ENCODE measurements at regions not wholly inside any gene's neighbourhood (a gene's known extent, or its start where the extent isn't known, plus 50 kb on each side); places are given as distances from the start of the nearest gene placed in this dataset.

GRCh38 chr13:84029396-84029795 is 147.1 kb upstream of the SLITRK1 start:
- Histone ChIP-seq H3K9me1 (ENCODE audit: insufficient read depth, low read length) (no peaks in the 10 kb centered on the region), H3K4me2 (ENCODE audit: low read depth, low read length) (no peak overlapping the region), H3K36me3 (ENCODE audit: control insufficient read depth, insufficient read depth, low read length) (no peaks in the 10 kb centered on the region), H2BK15ac (ENCODE audit: low read depth, low read length) (no peak overlapping the region), H3K4ac (ENCODE audit: low read depth, low read length) (no peak overlapping the region), H4K5ac (ENCODE audit: low read depth, low read length) (no peak overlapping the region), H3K18ac (ENCODE audit: low read depth, low read length) (no peak overlapping the region), H3K79me1 (ENCODE audit: low read depth in 1 of 2, low read length in 2 of 2) (no peaks in the 10 kb centered on the region), H3K9me3 (ENCODE audit: control insufficient read depth, insufficient read depth, low read length) (no peaks in the 10 kb centered on the region), H4K20me1 (ENCODE audit: insufficient read depth, low read length) (no peaks in the 10 kb centered on the region), H3K23ac (ENCODE audit: low read depth, low read length) (no peak overlapping the region), H2AFZ (replicated peaks; ENCODE audit: low read length, poor library complexity) (no peak overlapping the region), H3K27ac (ENCODE audit: insufficient read depth, low read length) (no peak overlapping the region), H4K8ac (ENCODE audit: low read depth in 2 of 2, low read length in 2 of 2) (no peak overlapping the region), H2BK20ac (ENCODE audit: low read depth, low read length) (no peak overlapping the region), H2AK9ac (replicated peaks; ENCODE audit: low read depth, low read length, poor library complexity) (no peak overlapping the region), H3K9ac (ENCODE audit: low read depth, low read length) (no peak overlapping the region), H3K27me3 (ENCODE audit: control insufficient read depth, insufficient read depth, low read length) (no peaks in the 10 kb centered on the region), H3K56ac (ENCODE audit: extremely low read depth, insufficient read depth, low read length) (no peak overlapping the region), H2BK120ac (ENCODE audit: low read depth, low read length) (no peak overlapping the region), H4K91ac (ENCODE audit: insufficient read depth, low read depth, low read length) (no peak overlapping the region), H2BK5ac (ENCODE audit: low read depth, low read length, poor library complexity, severe bottlenecking) (no peak overlapping the region), H3K4me1 (ENCODE audit: control insufficient read depth, insufficient read depth, low read length) (no peaks in the 10 kb centered on the region), H3K14ac (replicated peaks; ENCODE audit: low read depth, low read length) (no peak overlapping the region), H2AK5ac (ENCODE audit: low read depth, low read length) (no peak overlapping the region), H3K4me3 (ENCODE audit: insufficient read depth, low read depth, low read length) (no peak overlapping the region)
- ChIA-PET CTCF (no interaction called here), POLR2A (ENCODE audit: unreplicated experiment) (no interaction called here)
- WGBS, 2 experiments (ENCODE audit: extremely low coverage in 2 of 2, insufficient read length in 1 of 2), result no CpG with 5 or more reads among the region's 4 CpGs
- DNase-seq (no peak), ATAC-seq (ENCODE audit: low read depth) (no peak)
- BruUV-seq (replicated peaks), result no TSS peak
- intact Hi-C loops (cut with micrococcal nuclease) (no loop called here), in situ Hi-C loops (cut with MboI; ENCODE audit: low sequenced_read_pairs) (no loop called here), dilution Hi-C loops (cut with HindIII; ENCODE audit: low sequenced_read_pairs, unreplicated experiment) (no loop called here)
- no peak for TF ChIP-seq NFE2L2 (IDR thresholded peaks at IDR 0.05; ENCODE audit: low read depth, low read length)
- no peak for TF ChIP-seq MAFK (IDR thresholded peaks at IDR 0.05; ENCODE audit: low read depth, low read length)

Data from IMR-90 (cell line).